ENCODE measurements at regions not wholly inside any gene's neighbourhood (a gene's known extent, or its start where the extent isn't known, plus 50 kb on each side); places are given as distances from the start of the nearest gene placed in this dataset.

- H3K9ac ChIP-seq (ENCODE audit: low read depth, low read length, poor library complexity, severe bottlenecking), result no peak overlapping the region
- TF ChIP-seq EZH2phosphoT487 (IDR thresholded peaks at IDR 0.05; ENCODE audit: borderline replicate concordance) (no peak), CTCF (conservative IDR thresholded peaks at IDR 0.05; ENCODE audit: low read length) (no peak)
- H3K4me1 ChIP-seq (ENCODE audit: insufficient read depth, low read length, poor library complexity, severe bottlenecking), result no peaks in the 10 kb centered on the region
- no peaks in the 10 kb centered on the region for H3K36me3 ChIP-seq (ENCODE audit: insufficient read depth, low read length)
- no peaks in the 10 kb centered on the region for H3K79me2 ChIP-seq (ENCODE audit: insufficient read depth, low read length)
- H3K9me2 ChIP-seq (replicated peaks; ENCODE audit: low read depth, low read length), result no peaks in the 10 kb centered on the region
- no peak overlapping the region for H3K4me3 ChIP-seq (ENCODE audit: low read length, poor library complexity, severe bottlenecking)
- no peaks in the 10 kb centered on the region for H3F3A ChIP-seq (ENCODE audit: low read depth)
- H4K20me1 ChIP-seq (ENCODE audit: insufficient read depth, low read length, poor library complexity, severe bottlenecking), result no peaks in the 10 kb centered on the region
- no peaks in the 10 kb centered on the region for H3K27me3 ChIP-seq (ENCODE audit: insufficient read depth, low read length, poor library complexity, severe bottlenecking)
- H3K9me3 ChIP-seq (ENCODE audit: insufficient read depth, low read depth, low read length), result no peaks in the 10 kb centered on the region
- H3K4me2 ChIP-seq (ENCODE audit: low read depth, low read length, poor library complexity, severe bottlenecking), result no peak overlapping the region
- no peak overlapping the region for H2AFZ ChIP-seq (ENCODE audit: low read length)
Observed at GRCh38 chr2:125398738-125399524, 1257.0 kb upstream of the GYPC start.

DNA sequence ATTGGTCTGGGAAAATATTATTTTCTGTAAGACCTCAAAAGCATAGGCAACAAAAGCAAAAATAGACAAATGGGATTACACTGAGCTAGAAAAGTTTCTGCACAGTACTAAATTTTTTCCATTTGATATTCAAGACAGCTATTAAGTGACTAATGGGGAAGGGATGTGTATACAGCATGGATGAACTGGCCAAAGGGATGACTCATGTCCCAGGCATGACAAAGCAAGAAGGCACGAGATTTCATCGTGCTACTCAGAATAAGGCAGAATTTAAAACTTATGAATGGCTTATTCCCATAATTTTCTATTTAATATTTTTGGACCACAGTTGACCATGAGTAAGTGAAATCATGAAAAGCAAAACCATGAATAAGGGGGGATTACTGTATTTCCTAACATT is 1250.1 kb upstream of the GYPC start:
- TF ChIP-seq CTCF (conservative IDR thresholded peaks at IDR 0.05; ENCODE audit: low read length) (no peak), EZH2phosphoT487 (IDR thresholded peaks at IDR 0.05; ENCODE audit: borderline replicate concordance) (no peak)
- Histone ChIP-seq H3K9ac (ENCODE audit: low read depth, low read length, poor library complexity, severe bottlenecking) (no peak overlapping the region), H3K4me1 (ENCODE audit: insufficient read depth, low read length, poor library complexity, severe bottlenecking) (no peaks in the 10 kb centered on the region), H4K20me1 (ENCODE audit: insufficient read depth, low read length, poor library complexity, severe bottlenecking) (no peaks in the 10 kb centered on the region), H3K79me2 (ENCODE audit: insufficient read depth, low read length) (no peaks in the 10 kb centered on the region), H3K4me2 (ENCODE audit: low read depth, low read length, poor library complexity, severe bottlenecking) (no peak overlapping the region), H3K9me3 (ENCODE audit: insufficient read depth, low read depth, low read length) (no peaks in the 10 kb centered on the region), H2AFZ (ENCODE audit: low read length) (no peak overlapping the region), H3K4me3 (ENCODE audit: low read length, poor library complexity, severe bottlenecking) (no peak overlapping the region), H3K36me3 (ENCODE audit: insufficient read depth, low read length) (no peaks in the 10 kb centered on the region), H3K9me2 (replicated peaks; ENCODE audit: low read depth, low read length) (no peaks in the 10 kb centered on the region), H3F3A (ENCODE audit: low read depth) (no peaks in the 10 kb centered on the region), H3K27me3 (ENCODE audit: insufficient read depth, low read length, poor library complexity, severe bottlenecking) (no peaks in the 10 kb centered on the region)

DNA sequence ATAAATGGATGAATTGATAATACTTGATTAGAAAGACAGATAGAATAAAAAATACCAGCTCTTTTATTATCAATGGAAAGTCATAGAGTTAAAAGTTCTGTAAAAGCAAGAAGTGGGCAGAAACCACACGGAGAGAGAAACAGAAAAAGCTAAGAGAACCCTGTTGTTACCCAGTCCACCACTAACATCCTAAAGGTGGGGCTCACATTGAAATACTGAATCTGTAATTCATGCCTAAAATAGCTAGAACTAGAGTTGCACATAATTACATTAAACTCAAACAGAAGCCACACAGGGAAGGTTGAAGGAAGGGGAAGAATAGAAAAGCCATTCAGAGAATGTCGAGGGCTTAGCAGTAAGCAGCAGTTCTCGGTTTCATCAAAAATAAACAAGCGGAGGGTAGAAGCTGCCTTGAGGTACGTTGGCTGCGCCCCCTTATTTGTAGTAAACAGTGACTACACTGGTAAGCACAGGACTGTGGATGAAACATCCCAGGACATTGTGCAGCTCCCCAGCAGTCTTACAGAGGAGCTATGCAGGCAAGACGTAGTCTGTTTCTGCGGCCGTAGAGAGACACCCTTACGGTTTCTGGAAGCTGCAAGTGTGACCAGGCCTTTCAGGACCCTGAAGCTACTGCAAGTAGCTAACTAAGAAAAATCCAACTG is 1247.0 kb upstream of the GYPC start:
- Histone ChIP-seq H3K9ac (ENCODE audit: low read depth, low read length, poor library complexity, severe bottlenecking) (no peak overlapping the region), H3K4me3 (ENCODE audit: low read length, poor library complexity, severe bottlenecking) (no peak overlapping the region), H3K27me3 (ENCODE audit: insufficient read depth, low read length, poor library complexity, severe bottlenecking) (no peaks in the 10 kb centered on the region), H3K9me3 (ENCODE audit: insufficient read depth, low read depth, low read length) (no peaks in the 10 kb centered on the region), H3K9me2 (replicated peaks; ENCODE audit: low read depth, low read length) (no peaks in the 10 kb centered on the region), H3K4me2 (ENCODE audit: low read depth, low read length, poor library complexity, severe bottlenecking) (no peak overlapping the region), H3K36me3 (ENCODE audit: insufficient read depth, low read length) (no peaks in the 10 kb centered on the region), H3K79me2 (ENCODE audit: insufficient read depth, low read length) (no peaks in the 10 kb centered on the region), H2AFZ (ENCODE audit: low read length) (no peak overlapping the region), H4K20me1 (ENCODE audit: insufficient read depth, low read length, poor library complexity, severe bottlenecking) (no peaks in the 10 kb centered on the region), H3K4me1 (ENCODE audit: insufficient read depth, low read length, poor library complexity, severe bottlenecking) (no peaks in the 10 kb centered on the region), H3F3A (ENCODE audit: low read depth) (no peaks in the 10 kb centered on the region)
- TF ChIP-seq EZH2phosphoT487 (IDR thresholded peaks at IDR 0.05; ENCODE audit: borderline replicate concordance) (no peak), CTCF (conservative IDR thresholded peaks at IDR 0.05; ENCODE audit: low read length) (no peak)

Measured in Loucy (cell line).